ENCODE measurements at regions not wholly inside any gene's neighbourhood (a gene's known extent, or its start where the extent isn't known, plus 50 kb on each side); places are given as distances from the start of the nearest gene placed in this dataset.

DNA sequence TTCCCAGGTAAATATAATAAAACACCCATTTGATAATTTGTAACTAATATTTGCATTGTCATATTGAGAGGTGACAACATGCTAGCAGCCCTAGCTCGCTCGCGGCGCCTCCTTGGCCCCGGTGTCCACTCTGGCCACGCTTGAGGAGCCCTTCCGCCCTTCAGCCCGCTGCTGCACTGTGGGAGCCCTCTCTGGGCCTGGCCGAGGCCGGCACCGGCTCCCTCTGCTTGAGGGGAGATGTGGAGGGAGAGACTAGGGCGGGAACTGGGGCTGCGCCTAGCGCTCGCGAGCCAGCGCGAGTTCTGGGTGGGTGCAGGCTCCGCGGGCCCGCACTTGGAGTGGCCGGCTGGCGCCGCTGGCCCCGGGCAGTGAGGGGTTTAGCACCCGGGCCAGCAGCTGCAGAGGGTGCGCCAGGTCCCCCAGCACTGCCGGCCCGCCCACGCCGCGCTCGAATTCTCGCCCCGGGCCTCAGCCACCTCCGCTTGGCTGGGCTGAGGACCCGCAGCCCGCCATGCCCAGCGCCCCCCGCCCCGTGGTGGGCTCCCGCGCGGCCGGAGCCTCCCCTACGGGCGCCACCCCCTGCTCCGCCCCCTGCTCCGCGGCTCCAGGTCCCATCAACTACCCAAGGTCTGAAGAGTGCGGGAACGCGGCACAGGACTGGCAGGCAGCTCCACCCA, 594.4 kb downstream of the SLITRK6 start:
- no peaks in the 10 kb centered on the region for H3K9me2 ChIP-seq (replicated peaks; ENCODE audit: low read length)
- intact Hi-C loops (cut with micrococcal nuclease), result no loop called here
- no peaks in the 10 kb centered on the region for H3K79me2 ChIP-seq (ENCODE audit: low read length)
- CTCF ChIA-PET, result no interaction called here
- H3K27me3 ChIP-seq (ENCODE audit: low read length), result no peaks in the 10 kb centered on the region
- no peak overlapping the region for H3K27ac ChIP-seq (ENCODE audit: low read length)
- no peaks in the 10 kb centered on the region for H4K20me1 ChIP-seq (ENCODE audit: low read length)
- no peaks in the 10 kb centered on the region for H3K9me3 ChIP-seq (ENCODE audit: low read length)
- no peaks in the 10 kb centered on the region for H3K36me3 ChIP-seq (ENCODE audit: low read depth, low read length)
- TF ChIP-seq, protein P1, sequence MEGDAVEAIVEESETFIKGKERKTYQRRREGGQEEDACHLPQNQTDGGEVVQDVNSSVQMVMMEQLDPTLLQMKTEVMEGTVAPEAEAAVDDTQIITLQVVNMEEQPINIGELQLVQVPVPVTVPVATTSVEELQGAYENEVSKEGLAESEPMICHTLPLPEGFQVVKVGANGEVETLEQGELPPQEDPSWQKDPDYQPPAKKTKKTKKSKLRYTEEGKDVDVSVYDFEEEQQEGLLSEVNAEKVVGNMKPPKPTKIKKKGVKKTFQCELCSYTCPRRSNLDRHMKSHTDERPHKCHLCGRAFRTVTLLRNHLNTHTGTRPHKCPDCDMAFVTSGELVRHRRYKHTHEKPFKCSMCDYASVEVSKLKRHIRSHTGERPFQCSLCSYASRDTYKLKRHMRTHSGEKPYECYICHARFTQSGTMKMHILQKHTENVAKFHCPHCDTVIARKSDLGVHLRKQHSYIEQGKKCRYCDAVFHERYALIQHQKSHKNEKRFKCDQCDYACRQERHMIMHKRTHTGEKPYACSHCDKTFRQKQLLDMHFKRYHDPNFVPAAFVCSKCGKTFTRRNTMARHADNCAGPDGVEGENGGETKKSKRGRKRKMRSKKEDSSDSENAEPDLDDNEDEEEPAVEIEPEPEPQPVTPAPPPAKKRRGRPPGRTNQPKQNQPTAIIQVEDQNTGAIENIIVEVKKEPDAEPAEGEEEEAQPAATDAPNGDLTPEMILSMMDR (conservative IDR thresholded peaks at IDR 0.05; ENCODE audit: low read depth, low read length), result no peak
- TF ChIP-seq EZH2phosphoT487 (IDR thresholded peaks at IDR 0.05; ENCODE audit: borderline replicate concordance, low read length) (no peak), EZH2 (IDR thresholded peaks at IDR 0.05; ENCODE audit: low read length, unreplicated experiment) (no peak)
- ATAC-seq (no peak), DNase-seq (no peak)
- no peak overlapping the region for H2AFZ ChIP-seq (ENCODE audit: low read length)
- H3K9ac ChIP-seq (ENCODE audit: low read length), result no peak overlapping the region
- H3K4me3 ChIP-seq (ENCODE audit: low read length), result no peak overlapping the region
- no TSS peak for BruUV-seq (replicated peaks)
- no peaks in the 10 kb centered on the region for H3F3A ChIP-seq (ENCODE audit: low read length, unreplicated experiment)
- no peaks in the 10 kb centered on the region for H3K4me1 ChIP-seq (ENCODE audit: insufficient read depth, low read length)
- POLR2A ChIA-PET (ENCODE audit: unreplicated experiment), result no interaction called here
- H3K4me2 ChIP-seq (ENCODE audit: low read length), result no peak overlapping the region

DNA sequence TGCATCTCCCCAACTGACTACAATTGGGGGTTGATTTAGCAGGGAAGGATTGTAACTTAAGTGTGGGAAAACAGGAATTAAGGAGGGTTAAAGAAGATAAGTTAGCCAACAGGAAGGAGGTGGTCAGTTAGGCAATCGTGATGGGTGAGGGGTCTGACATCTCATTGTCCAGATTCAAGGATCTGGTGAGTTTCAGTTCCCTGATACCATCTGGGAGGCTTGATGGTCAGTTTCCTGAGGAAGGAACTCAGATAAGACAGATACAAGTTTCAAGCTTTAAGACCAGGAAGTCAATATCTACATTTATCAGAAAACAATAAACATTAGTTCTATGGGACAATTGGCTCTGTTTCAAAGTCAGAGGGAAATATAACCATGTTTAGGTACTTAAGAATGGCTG, 601.8 kb downstream of the SLITRK6 start:
- no peak overlapping the region for H2AFZ ChIP-seq (ENCODE audit: low read length)
- no peaks in the 10 kb centered on the region for H3K36me3 ChIP-seq (ENCODE audit: low read depth, low read length)
- no peaks in the 10 kb centered on the region for H3K9me3 ChIP-seq (ENCODE audit: low read length)
- H3F3A ChIP-seq (ENCODE audit: low read length, unreplicated experiment), result no peaks in the 10 kb centered on the region
- TF ChIP-seq, protein P1 (conservative IDR thresholded peaks at IDR 0.05; ENCODE audit: low read depth, low read length), result no peak
- TF ChIP-seq EZH2phosphoT487 (IDR thresholded peaks at IDR 0.05; ENCODE audit: borderline replicate concordance, low read length) (no peak), EZH2 (IDR thresholded peaks at IDR 0.05; ENCODE audit: low read length, unreplicated experiment) (no peak)
- ATAC-seq, result no peak
- H3K27ac ChIP-seq (ENCODE audit: low read length), result no peak overlapping the region
- H3K79me2 ChIP-seq (ENCODE audit: low read length), result no peaks in the 10 kb centered on the region
- intact Hi-C loops (cut with micrococcal nuclease), result no loop called here
- H3K27me3 ChIP-seq (ENCODE audit: low read length), result no peaks in the 10 kb centered on the region
- H4K20me1 ChIP-seq (ENCODE audit: low read length), result no peaks in the 10 kb centered on the region
- ChIA-PET POLR2A (ENCODE audit: unreplicated experiment) (no interaction called here), CTCF (no interaction called here)
- no peak overlapping the region for H3K9ac ChIP-seq (ENCODE audit: low read length)
- no peak overlapping the region for H3K4me2 ChIP-seq (ENCODE audit: low read length)
- no peaks in the 10 kb centered on the region for H3K9me2 ChIP-seq (replicated peaks; ENCODE audit: low read length)
- H3K4me1 ChIP-seq (ENCODE audit: insufficient read depth, low read length), result no peaks in the 10 kb centered on the region
- BruUV-seq (replicated peaks), result no TSS peak
- H3K4me3 ChIP-seq (ENCODE audit: low read length), result no peak overlapping the region
- DNase-seq, result no peak

DNA sequence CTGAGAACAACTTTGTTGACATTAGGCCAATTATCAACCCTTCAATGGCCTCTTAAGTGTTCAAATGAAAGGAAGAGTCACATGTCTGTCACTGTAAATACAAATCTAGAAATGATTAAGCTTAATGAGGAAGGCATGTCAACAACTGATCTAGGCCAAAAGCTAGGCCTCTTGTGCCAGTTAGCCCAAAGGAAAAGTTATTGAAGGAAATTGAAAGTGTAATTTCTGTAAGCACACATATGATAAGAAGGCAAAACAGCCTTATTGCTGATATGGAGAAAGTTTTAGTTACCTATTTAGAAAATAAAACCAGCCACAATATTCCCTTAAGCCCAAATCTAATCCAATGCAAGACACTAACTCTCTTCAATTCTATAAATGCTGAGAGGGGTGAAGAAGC, 604.7 kb downstream of the SLITRK6 start:
- Histone ChIP-seq H3F3A (ENCODE audit: low read length, unreplicated experiment) (no peaks in the 10 kb centered on the region), H3K9me2 (replicated peaks; ENCODE audit: low read length) (no peaks in the 10 kb centered on the region), H3K4me1 (ENCODE audit: insufficient read depth, low read length) (no peaks in the 10 kb centered on the region), H3K4me2 (ENCODE audit: low read length) (no peak overlapping the region), H3K9ac (ENCODE audit: low read length) (no peak overlapping the region), H3K27ac (ENCODE audit: low read length) (no peak overlapping the region), H3K9me3 (ENCODE audit: low read length) (no peaks in the 10 kb centered on the region), H2AFZ (ENCODE audit: low read length) (no peak overlapping the region), H3K27me3 (ENCODE audit: low read length) (no peaks in the 10 kb centered on the region), H3K79me2 (ENCODE audit: low read length) (no peaks in the 10 kb centered on the region), H3K36me3 (ENCODE audit: low read depth, low read length) (no peaks in the 10 kb centered on the region), H4K20me1 (ENCODE audit: low read length) (no peaks in the 10 kb centered on the region), H3K4me3 (ENCODE audit: low read length) (no peak overlapping the region)
- ChIA-PET POLR2A (ENCODE audit: unreplicated experiment) (no interaction called here), CTCF (no interaction called here)
- intact Hi-C loops (cut with micrococcal nuclease), result no loop called here
- no peak for TF ChIP-seq EZH2 (IDR thresholded peaks at IDR 0.05; ENCODE audit: low read length, unreplicated experiment)
- TF ChIP-seq, protein P1 (conservative IDR thresholded peaks at IDR 0.05; ENCODE audit: low read depth, low read length), result no peak
- no peak for TF ChIP-seq EZH2phosphoT487 (IDR thresholded peaks at IDR 0.05; ENCODE audit: borderline replicate concordance, low read length)
- ATAC-seq, result no peak
- no peak for DNase-seq
- no TSS peak for BruUV-seq (replicated peaks)
